SU-DHL-6 (cell line): ENCODE measurements at regions not wholly inside any gene's neighbourhood (a gene's known extent, or its start where the extent isn't known, plus 50 kb on each side); places are given as distances from the start of the nearest gene placed in this dataset.

Source experiments
- H2AFZ ChIP-seq: fragments of 200-600 bp; sonication (generic); 2 replicates; pipeline ENCODE4 v1.6.1; 2014; ENCODE audit warnings: low read depth, mild to moderate bottlenecking, moderate library complexity, mixed read lengths, antibody characterized with exemption, low read length; ENCODE audit not compliant: severe bottlenecking
- H3F3A ChIP-seq: fragments of 200-600 bp; shearing (Covaris generic); 2 replicates; pipeline ENCODE4 v1.6.0; 2016; ENCODE audit warnings: antibody characterized with exemption, mild to moderate bottlenecking; ENCODE audit not compliant: insufficient read depth
- H3K27ac ChIP-seq: fragments of 200-600 bp; sonication (generic); 2 replicates; pipeline ENCODE4 v1.5.1; 2016; ENCODE audit warnings: low read depth, mild to moderate bottlenecking, low read length, moderate library complexity, mixed read lengths
- H3K27me3 ChIP-seq: fragments of 200-600 bp; sonication (generic), shearing (Covaris generic); 2 replicates; pipeline ENCODE4 v1.6.0; 2014; ENCODE audit warnings: mild to moderate bottlenecking, low read length
- H3K36me3 ChIP-seq: fragments of 200-600 bp; sonication (generic); 2 replicates; pipeline ENCODE4 v1.6.1; 2014; ENCODE audit warnings: mild to moderate bottlenecking, low read length, mixed read lengths
- H3K4me2 ChIP-seq: fragments of 300-600, 200-600 bp; shearing (Covaris generic), sonication (generic); 2 replicates; pipeline ENCODE4 v1.6.0; 2014; ENCODE audit warnings: low read length, low read depth, mild to moderate bottlenecking; ENCODE audit not compliant: poor library complexity, severe bottlenecking
- H3K4me3 ChIP-seq: fragments of 200-600 bp; sonication (generic); 2 replicates; pipeline ENCODE4 v1.5.1; 2014; ENCODE audit warnings: antibody characterized with exemption, low read length, mild to moderate bottlenecking, mixed read lengths; ENCODE audit not compliant: insufficient read depth, poor library complexity, severe bottlenecking
- H3K79me2 ChIP-seq: fragments of 200-600 bp; sonication (generic); 2 replicates; pipeline ENCODE4 v1.6.1; 2014; ENCODE audit warnings: mild to moderate bottlenecking, low read length, moderate library complexity; ENCODE audit not compliant: insufficient read depth
- H3K9ac ChIP-seq: fragments of 200-600 bp; sonication (generic); 2 replicates; pipeline ENCODE4 v1.7.0; 2014; ENCODE audit warnings: mild to moderate bottlenecking, low read length
- H3K9me2 ChIP-seq: fragments of 200-600 bp; sonication (generic); replicated peaks from 2 replicates; pipeline ENCODE4 v1.6.1; 2014; ENCODE audit warnings: low read length; ENCODE audit not compliant: insufficient read depth
- H3K9me3 ChIP-seq: fragments of 200-600 bp; sonication (generic); 2 replicates; pipeline ENCODE4 v1.6.1; 2014; ENCODE audit warnings: low read length, mixed read lengths; ENCODE audit not compliant: insufficient read depth
- H4K20me1 ChIP-seq: fragments of 200-600 bp; sonication (generic); 2 replicates; pipeline ENCODE4 v1.6.1; 2014; ENCODE audit warnings: low read depth, mild to moderate bottlenecking, antibody characterized with exemption, low read length, moderate library complexity, mixed read lengths
- EZH2phosphoT487 ChIP-seq: fragments of 200-600 bp; sonication (generic), shearing (Covaris generic); conservative IDR thresholded peaks from 2 replicates; pipeline ENCODE4 v1.6.1; 2018; ENCODE audit warnings: mild to moderate bottlenecking, antibody characterized with exemption, low read length, moderate library complexity, mixed read lengths
- TF ChIP-seq, protein P1 (sequence below): fragments of 200-600 bp; sonication (generic); IDR thresholded peaks from one replicate; pipeline ENCODE4 v1.5.1; 2017; ENCODE audit warnings: antibody characterized with exemption, mild to moderate bottlenecking, low read length, moderate library complexity; ENCODE audit not compliant: insufficient read depth, poor library complexity, severe bottlenecking

DNA sequence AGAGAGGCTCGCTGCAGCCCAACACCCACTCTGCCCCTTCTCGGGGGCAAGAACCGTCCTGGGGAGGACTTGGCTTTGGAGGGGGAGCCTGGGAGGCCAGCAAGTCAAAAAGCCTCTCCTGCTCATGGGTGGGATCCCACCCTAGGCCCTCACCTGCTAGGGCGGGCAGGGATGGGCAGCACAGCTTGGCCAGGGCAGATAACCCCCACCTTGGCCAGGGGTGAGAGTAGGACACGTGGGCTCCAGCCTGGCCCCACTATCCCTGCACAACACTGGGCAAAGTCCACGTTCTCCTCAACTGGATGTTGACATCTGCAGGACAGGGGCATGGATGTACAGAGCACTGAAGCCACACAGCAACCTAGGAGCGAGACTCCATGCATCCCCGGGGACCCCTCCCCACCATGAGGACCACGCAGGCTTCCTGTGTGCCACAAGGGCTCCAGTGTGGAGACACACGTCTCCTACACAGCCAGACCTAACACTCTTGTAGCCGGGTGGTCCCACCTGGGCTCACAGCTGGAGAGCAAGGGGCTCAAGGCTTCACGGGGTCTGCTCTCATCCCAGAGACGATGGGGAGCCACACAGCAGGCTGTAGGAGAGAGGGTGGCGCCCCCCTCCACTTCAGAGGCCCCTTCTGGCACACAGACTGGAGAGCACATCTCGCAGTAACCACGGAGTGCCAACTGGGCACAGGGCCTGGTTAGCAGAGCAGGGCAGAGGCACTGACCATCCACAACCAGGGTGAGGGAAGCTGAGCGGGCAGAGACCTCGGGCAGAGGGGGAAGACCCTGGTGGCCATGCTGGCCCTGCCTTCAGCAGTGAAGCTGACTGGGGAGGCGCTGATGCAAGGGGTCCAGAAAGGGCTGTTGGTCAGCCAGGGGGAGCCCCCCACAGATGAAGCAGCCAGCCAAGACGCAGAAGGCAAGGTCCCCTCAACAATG lies 171.1 kb downstream of the CRYBB2 start:
- Histone ChIP-seq H3K36me3 (no peaks in the 10 kb centered on the region), H3K9ac (no peak overlapping the region), H3F3A (no peaks in the 10 kb centered on the region), H4K20me1 (no peaks in the 10 kb centered on the region; the same call in 1 of the 2 replicates), H3K27me3 (no peaks in the 10 kb centered on the region), H3K9me2 (no peaks in the 10 kb centered on the region), H3K9me3 (no peaks in the 10 kb centered on the region), H3K4me2 (no peak overlapping the region), H2AFZ (no peak overlapping the region), H3K27ac (no peak overlapping the region), H3K4me3 (no peak overlapping the region), H3K79me2 (no peaks in the 10 kb centered on the region)
- TF ChIP-seq, protein P1, sequence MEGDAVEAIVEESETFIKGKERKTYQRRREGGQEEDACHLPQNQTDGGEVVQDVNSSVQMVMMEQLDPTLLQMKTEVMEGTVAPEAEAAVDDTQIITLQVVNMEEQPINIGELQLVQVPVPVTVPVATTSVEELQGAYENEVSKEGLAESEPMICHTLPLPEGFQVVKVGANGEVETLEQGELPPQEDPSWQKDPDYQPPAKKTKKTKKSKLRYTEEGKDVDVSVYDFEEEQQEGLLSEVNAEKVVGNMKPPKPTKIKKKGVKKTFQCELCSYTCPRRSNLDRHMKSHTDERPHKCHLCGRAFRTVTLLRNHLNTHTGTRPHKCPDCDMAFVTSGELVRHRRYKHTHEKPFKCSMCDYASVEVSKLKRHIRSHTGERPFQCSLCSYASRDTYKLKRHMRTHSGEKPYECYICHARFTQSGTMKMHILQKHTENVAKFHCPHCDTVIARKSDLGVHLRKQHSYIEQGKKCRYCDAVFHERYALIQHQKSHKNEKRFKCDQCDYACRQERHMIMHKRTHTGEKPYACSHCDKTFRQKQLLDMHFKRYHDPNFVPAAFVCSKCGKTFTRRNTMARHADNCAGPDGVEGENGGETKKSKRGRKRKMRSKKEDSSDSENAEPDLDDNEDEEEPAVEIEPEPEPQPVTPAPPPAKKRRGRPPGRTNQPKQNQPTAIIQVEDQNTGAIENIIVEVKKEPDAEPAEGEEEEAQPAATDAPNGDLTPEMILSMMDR, result no peak
- no peak for TF ChIP-seq EZH2phosphoT487

DNA sequence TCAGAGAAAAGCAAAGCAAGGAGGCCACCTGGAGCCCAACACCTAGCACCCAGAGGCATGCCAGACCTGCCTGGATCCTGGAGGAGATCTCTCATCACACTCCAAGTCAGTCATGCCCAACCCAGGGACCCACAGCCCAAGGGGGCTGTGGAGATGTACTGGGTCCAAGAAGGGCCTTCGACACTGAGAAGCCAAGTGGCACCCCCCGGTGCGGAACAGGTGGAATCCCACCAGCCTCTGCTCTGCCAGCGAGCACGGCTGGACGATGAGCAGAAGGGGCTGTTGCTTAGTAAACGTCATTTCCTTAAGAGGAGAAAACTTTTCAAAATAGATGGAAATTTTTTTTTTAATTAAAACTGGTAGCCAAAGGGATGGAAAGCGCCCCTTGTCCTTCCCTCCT lies 171.9 kb upstream of the GRK3 start:
- Histone ChIP-seq H3K9me2 (no peaks in the 10 kb centered on the region), H3K27me3 (no peaks in the 10 kb centered on the region), H3K36me3 (no peaks in the 10 kb centered on the region), H2AFZ (no peak overlapping the region), H3K4me2 (no peak overlapping the region), H3K9ac (no peak overlapping the region), H3F3A (no peaks in the 10 kb centered on the region), H3K9me3 (no peaks in the 10 kb centered on the region), H3K4me3 (no peak overlapping the region), H4K20me1 (no peaks in the 10 kb centered on the region), H3K27ac (no peak overlapping the region), H3K79me2 (no peaks in the 10 kb centered on the region)
- TF ChIP-seq, protein P1, result no peak
- no peak for TF ChIP-seq EZH2phosphoT487

DNA sequence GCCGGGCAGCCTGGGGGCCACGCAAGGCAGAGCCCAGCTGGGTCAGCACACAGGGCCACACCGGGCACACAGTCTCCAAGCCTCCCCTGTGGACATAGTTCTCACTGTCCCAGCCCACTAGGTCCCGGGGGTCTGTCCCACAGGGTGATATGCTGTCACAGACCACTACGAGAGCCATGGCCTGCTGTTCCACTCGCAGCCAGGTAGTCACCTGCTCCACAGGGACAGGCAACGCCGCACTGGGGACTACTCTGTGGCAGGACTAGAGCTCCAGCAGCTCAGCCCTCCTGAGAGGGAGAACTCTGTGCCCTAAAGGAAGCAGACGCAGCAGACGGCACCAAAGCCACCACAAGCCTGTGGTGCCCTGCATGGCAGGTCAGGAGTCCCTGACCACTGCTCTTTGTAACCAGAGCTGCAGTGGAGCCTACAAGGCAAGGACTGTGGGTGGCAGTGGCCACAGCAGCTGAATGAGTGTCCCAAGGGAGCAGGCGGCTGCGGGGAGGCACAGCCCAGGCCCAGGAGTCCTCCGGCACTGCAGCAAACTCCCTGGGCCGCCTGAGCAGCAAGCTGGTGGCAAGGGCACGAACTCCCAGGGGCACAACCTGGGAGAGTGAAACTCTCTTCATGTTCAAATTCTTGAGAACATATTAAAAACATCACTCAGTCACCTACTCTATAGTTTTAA lies 171.2 kb upstream of the GRK3 start:
- no peaks in the 10 kb centered on the region for H3K79me2 ChIP-seq
- H3K9me3 ChIP-seq, result no peaks in the 10 kb centered on the region
- no peaks in the 10 kb centered on the region for H3K27me3 ChIP-seq
- H3F3A ChIP-seq, result no peaks in the 10 kb centered on the region
- H3K9me2 ChIP-seq, result no peaks in the 10 kb centered on the region
- no peak overlapping the region for H3K4me3 ChIP-seq
- no peaks in the 10 kb centered on the region for H3K36me3 ChIP-seq
- no peak overlapping the region for H2AFZ ChIP-seq
- H3K9ac ChIP-seq, result no peak overlapping the region
- no peak overlapping the region for H3K4me2 ChIP-seq
- no peaks in the 10 kb centered on the region for H4K20me1 ChIP-seq
- no peak overlapping the region for H3K27ac ChIP-seq
- TF ChIP-seq, protein P1, result no peak
- TF ChIP-seq EZH2phosphoT487, result no peak
